ENCODE measurements at regions not wholly inside any gene's neighbourhood (a gene's known extent, or its start where the extent isn't known, plus 50 kb on each side); places are given as distances from the start of the nearest gene placed in this dataset.

DNA sequence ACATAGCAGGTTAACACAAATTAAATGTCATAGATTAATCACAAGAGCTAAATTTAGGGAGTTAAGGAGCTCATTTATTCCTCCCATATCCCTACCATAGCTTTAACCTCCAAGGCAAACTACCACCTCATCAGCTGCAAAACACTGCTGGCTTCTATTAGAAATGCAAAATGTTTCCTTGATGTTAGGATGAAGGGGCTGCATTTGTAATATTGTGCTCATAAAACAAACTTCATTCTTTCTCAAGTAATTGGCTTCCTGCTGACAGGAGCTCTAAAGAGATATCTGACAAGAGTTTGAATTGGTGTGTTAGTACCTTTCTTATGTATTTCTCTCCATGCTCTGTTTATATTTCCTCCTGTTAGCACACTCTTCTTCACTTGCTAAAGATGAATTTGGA lies 152.1 kb downstream of the OLFM4 start:
- no peaks in the 10 kb centered on the region for H3K4me1 ChIP-seq (ENCODE audit: control insufficient read depth in 1 of 2, insufficient read depth in 2 of 2, low read length in 2 of 2)
- H3K4me3 ChIP-seq (ENCODE audit: low read depth in 1 of 2, low read length in 2 of 2): no peak overlapping the region
- no peaks in the 10 kb centered on the region for H3K36me3 ChIP-seq (ENCODE audit: control insufficient read depth in 1 of 2, insufficient read depth in 2 of 2, low read length in 2 of 2)
- H3K9me3 ChIP-seq (ENCODE audit: control insufficient read depth in 1 of 2, low read length in 2 of 2): no peaks in the 10 kb centered on the region
- H3K27ac ChIP-seq (ENCODE audit: low read length): no peak overlapping the region
- H3K27me3 ChIP-seq (ENCODE audit: low read depth, low read length): no peaks in the 10 kb centered on the region

DNA sequence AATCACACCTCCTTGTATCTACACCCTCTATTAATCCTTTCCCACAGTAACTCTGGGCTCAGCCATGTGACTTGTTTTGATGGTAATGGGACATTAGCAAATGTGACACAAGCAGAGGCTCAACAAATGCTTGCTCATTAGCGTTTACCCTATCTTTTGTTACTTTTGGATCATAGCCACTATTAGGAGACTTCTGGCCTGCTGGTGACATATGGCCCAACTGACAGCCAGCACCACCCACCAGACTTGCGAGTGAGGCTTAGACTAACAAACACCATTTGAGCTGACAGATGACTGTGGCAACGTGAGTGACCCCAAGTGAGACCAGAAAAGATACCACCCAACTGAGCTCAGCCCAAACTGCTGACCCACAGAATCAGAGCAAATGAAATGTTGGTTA lies 154.1 kb downstream of the OLFM4 start:
- H3K9me3 ChIP-seq (ENCODE audit: control insufficient read depth in 1 of 2, low read length in 2 of 2): no peaks in the 10 kb centered on the region
- H3K4me1 ChIP-seq (ENCODE audit: control insufficient read depth in 1 of 2, insufficient read depth in 2 of 2, low read length in 2 of 2): no peaks in the 10 kb centered on the region
- no peak overlapping the region for H3K4me3 ChIP-seq (ENCODE audit: low read depth in 1 of 2, low read length in 2 of 2)
- no peak overlapping the region for H3K27ac ChIP-seq (ENCODE audit: low read length)
- H3K36me3 ChIP-seq (ENCODE audit: control insufficient read depth in 1 of 2, insufficient read depth in 2 of 2, low read length in 2 of 2): no peaks in the 10 kb centered on the region
- no peaks in the 10 kb centered on the region for H3K27me3 ChIP-seq (ENCODE audit: low read depth, low read length)

DNA sequence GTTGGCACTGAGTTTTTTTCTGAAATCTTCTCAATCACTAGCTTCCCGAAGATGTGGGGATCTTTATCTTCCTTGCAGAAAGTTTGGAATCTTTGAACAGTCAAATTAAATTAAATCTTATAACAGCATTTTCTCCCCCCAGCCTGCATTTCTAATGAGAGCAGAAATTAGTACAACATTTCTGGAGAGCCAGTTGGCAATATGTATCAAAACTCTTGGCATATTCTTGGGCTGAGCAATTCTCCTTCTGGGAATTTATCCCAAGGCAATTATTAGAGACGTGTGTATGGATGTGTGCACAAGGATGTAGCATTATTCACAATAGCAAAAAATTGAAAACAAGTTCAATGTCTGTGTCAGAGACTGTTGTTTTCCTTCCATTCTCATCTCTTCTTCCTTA lies 159.5 kb downstream of the OLFM4 start:
- no peaks in the 10 kb centered on the region for H3K36me3 ChIP-seq (ENCODE audit: control insufficient read depth in 1 of 2, insufficient read depth in 2 of 2, low read length in 2 of 2)
- no peak overlapping the region for H3K27ac ChIP-seq (ENCODE audit: low read length)
- H3K9me3 ChIP-seq (ENCODE audit: control insufficient read depth in 1 of 2, low read length in 2 of 2): no peaks in the 10 kb centered on the region
- H3K4me3 ChIP-seq (ENCODE audit: low read depth in 1 of 2, low read length in 2 of 2): no peak overlapping the region
- no peaks in the 10 kb centered on the region for H3K4me1 ChIP-seq (ENCODE audit: control insufficient read depth in 1 of 2, insufficient read depth in 2 of 2, low read length in 2 of 2)
- no peaks in the 10 kb centered on the region for H3K27me3 ChIP-seq (ENCODE audit: low read depth, low read length)

DNA sequence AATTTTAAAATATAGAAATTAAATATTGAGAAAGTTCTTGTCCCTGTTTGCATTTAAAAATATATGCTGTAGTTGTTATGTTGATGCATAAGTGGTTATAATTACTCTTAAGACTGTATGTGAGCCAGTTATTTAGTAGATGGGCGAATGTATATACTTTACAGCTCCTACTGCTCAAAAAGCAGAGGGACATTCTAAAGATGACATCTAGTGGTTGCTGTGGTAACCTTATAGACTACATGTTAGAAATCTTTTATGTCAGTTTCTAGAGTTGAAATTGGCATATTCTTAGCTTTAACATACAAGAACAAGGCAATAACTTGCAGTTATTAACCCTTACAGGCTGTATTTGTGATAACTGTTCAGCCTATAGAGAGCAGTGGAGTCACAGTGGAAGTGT lies 160.5 kb downstream of the OLFM4 start:
- Histone ChIP-seq H3K9me3 (ENCODE audit: control insufficient read depth in 1 of 2, low read length in 2 of 2) (no peaks in the 10 kb centered on the region), H3K27ac (ENCODE audit: low read length) (no peak overlapping the region), H3K36me3 (ENCODE audit: control insufficient read depth in 1 of 2, insufficient read depth in 2 of 2, low read length in 2 of 2) (no peaks in the 10 kb centered on the region), H3K4me3 (ENCODE audit: low read depth in 1 of 2, low read length in 2 of 2) (no peak overlapping the region), H3K27me3 (ENCODE audit: low read depth, low read length) (no peaks in the 10 kb centered on the region), H3K4me1 (ENCODE audit: control insufficient read depth in 1 of 2, insufficient read depth in 2 of 2, low read length in 2 of 2) (no peaks in the 10 kb centered on the region)

DNA sequence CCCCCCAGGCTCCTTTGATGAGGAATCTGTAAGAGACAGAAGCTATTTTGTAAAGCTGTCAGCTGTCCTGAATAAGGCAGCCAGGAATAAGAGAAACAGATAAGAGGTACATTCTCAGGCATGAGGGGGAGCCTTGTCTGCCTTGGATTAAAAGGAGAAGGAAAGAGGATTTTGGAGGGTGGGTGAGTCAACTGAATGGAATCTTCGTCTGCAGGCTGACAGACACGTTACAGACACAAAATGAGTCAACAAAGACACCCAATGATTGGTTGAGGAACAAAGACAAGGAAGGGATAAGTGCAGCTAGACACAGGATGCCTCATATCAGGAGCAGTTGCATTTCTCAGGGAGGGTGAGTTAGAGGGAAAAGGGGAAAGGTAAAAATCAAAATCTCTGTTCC lies 162.5 kb downstream of the OLFM4 start:
- H3K36me3 ChIP-seq (ENCODE audit: control insufficient read depth in 1 of 2, insufficient read depth in 2 of 2, low read length in 2 of 2): no peaks in the 10 kb centered on the region
- H3K27me3 ChIP-seq (ENCODE audit: low read depth, low read length): no peaks in the 10 kb centered on the region
- no peak overlapping the region for H3K27ac ChIP-seq (ENCODE audit: low read length)
- H3K9me3 ChIP-seq (ENCODE audit: control insufficient read depth in 1 of 2, low read length in 2 of 2): no peaks in the 10 kb centered on the region
- no peak overlapping the region for H3K4me3 ChIP-seq (ENCODE audit: low read depth in 1 of 2, low read length in 2 of 2)
- H3K4me1 ChIP-seq (ENCODE audit: control insufficient read depth in 1 of 2, insufficient read depth in 2 of 2, low read length in 2 of 2): no peaks in the 10 kb centered on the region

DNA sequence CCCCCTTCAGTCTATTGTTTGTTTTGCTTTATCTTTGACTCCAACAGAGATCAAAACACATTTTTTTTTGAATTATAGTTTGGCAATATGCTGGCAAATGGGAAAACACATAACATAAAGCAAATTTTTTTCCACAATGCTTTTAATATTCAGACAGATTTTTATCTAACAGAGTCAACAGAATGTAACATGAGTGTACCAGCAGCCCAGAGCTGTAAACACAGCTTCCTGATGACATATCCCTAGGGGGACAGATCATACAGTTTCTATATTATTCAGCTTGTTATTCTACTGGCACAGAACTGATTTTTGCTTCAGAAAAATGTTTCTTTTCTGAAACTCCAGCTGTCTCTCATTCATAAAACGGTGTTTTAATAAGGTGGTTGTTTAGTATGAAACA lies 168.8 kb downstream of the OLFM4 start:
- Histone ChIP-seq H3K36me3 (ENCODE audit: control insufficient read depth in 1 of 2, insufficient read depth in 2 of 2, low read length in 2 of 2) (no peaks in the 10 kb centered on the region), H3K4me1 (ENCODE audit: control insufficient read depth in 1 of 2, insufficient read depth in 2 of 2, low read length in 2 of 2) (no peaks in the 10 kb centered on the region), H3K4me3 (ENCODE audit: low read depth in 1 of 2, low read length in 2 of 2) (no peak overlapping the region), H3K27ac (ENCODE audit: low read length) (no peak overlapping the region), H3K9me3 (ENCODE audit: control insufficient read depth in 1 of 2, low read length in 2 of 2) (no peaks in the 10 kb centered on the region), H3K27me3 (ENCODE audit: low read depth, low read length) (peaks cover 12% of the 10 kb centered on the region)

DNA sequence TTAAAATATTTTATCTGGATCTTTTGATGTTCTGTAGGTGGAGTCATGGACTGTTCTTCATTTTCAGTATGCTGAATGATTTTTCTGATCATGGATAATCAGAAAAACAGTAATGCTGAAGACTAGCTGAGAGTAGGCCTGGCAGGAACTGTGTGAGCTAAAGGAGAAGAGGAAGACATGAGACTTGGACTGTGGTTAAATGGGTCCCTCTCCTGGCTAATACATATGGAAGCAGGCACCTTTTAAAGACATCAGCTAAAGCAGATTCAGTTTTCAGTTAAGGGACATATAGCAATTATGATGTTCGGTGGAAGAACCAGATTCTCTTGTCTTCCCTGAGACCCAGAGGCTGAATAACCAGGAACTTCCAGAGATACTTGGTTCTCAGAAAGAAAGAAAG lies 169.4 kb downstream of the OLFM4 start:
- Histone ChIP-seq H3K27me3 (ENCODE audit: low read depth, low read length) (peaks cover 12% of the 10 kb centered on the region), H3K4me3 (ENCODE audit: low read depth in 1 of 2, low read length in 2 of 2) (no peak overlapping the region), H3K27ac (ENCODE audit: low read length) (no peak overlapping the region), H3K36me3 (ENCODE audit: control insufficient read depth in 1 of 2, insufficient read depth in 2 of 2, low read length in 2 of 2) (no peaks in the 10 kb centered on the region), H3K4me1 (ENCODE audit: control insufficient read depth in 1 of 2, insufficient read depth in 2 of 2, low read length in 2 of 2) (no peaks in the 10 kb centered on the region), H3K9me3 (ENCODE audit: control insufficient read depth in 1 of 2, low read length in 2 of 2) (no peaks in the 10 kb centered on the region)

DNA sequence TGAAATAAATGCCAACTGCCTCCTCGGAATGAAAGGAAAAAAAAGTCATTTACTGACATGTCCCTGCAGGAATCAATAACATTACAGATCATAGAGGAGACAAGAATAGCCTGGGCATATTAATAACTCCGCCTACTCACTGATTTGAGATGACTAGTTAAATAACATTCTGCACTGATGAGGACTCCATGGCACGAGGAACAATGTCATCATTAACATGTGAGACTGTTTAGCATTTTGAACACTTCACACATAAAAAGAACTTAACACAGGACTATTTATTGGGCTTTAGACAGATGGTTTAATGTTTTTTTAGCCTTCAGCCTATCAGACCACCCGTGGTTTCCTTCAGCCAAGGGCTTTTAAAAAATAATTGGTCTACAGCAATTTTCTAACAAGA lies 170.1 kb downstream of the OLFM4 start:
- Histone ChIP-seq H3K4me3 (ENCODE audit: low read depth in 1 of 2, low read length in 2 of 2) (no peak overlapping the region), H3K27ac (ENCODE audit: low read length) (no peak overlapping the region), H3K4me1 (ENCODE audit: control insufficient read depth in 1 of 2, insufficient read depth in 2 of 2, low read length in 2 of 2) (no peaks in the 10 kb centered on the region), H3K36me3 (ENCODE audit: control insufficient read depth in 1 of 2, insufficient read depth in 2 of 2, low read length in 2 of 2) (no peaks in the 10 kb centered on the region), H3K27me3 (ENCODE audit: low read depth, low read length) (peaks cover 12% of the 10 kb centered on the region), H3K9me3 (ENCODE audit: control insufficient read depth in 1 of 2, low read length in 2 of 2) (no peaks in the 10 kb centered on the region)

DNA sequence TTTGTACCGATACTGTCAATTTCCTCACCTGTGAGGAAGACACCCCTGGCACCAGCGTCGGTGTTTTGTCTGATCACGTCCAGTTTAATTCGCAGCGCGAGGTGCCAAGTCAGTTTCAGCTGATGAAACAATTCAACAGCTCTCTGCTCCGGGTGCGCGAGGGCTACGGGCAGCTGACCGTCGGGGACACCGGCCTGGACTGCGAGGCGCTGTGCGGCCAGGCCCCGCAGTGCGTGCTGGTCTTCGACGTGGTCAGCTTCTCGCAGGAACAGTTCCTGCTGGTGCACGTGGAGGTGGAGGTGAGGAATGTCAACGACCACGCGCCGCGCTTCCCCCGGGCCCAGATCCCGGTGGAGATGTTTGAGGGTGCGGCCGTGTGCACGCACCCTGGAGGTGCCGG lies 171.5 kb downstream of the OLFM4 start:
- no peaks in the 10 kb centered on the region for H3K36me3 ChIP-seq (ENCODE audit: control insufficient read depth in 1 of 2, insufficient read depth in 2 of 2, low read length in 2 of 2)
- no peaks in the 10 kb centered on the region for H3K9me3 ChIP-seq (ENCODE audit: control insufficient read depth in 1 of 2, low read length in 2 of 2)
- no peaks in the 10 kb centered on the region for H3K4me1 ChIP-seq (ENCODE audit: control insufficient read depth in 1 of 2, insufficient read depth in 2 of 2, low read length in 2 of 2)
- peaks cover 12% of the 10 kb centered on the region for H3K27me3 ChIP-seq (ENCODE audit: low read depth, low read length)
- no peak overlapping the region for H3K27ac ChIP-seq (ENCODE audit: low read length)
- H3K4me3 ChIP-seq (ENCODE audit: low read depth in 1 of 2, low read length in 2 of 2): no peak overlapping the region

DNA sequence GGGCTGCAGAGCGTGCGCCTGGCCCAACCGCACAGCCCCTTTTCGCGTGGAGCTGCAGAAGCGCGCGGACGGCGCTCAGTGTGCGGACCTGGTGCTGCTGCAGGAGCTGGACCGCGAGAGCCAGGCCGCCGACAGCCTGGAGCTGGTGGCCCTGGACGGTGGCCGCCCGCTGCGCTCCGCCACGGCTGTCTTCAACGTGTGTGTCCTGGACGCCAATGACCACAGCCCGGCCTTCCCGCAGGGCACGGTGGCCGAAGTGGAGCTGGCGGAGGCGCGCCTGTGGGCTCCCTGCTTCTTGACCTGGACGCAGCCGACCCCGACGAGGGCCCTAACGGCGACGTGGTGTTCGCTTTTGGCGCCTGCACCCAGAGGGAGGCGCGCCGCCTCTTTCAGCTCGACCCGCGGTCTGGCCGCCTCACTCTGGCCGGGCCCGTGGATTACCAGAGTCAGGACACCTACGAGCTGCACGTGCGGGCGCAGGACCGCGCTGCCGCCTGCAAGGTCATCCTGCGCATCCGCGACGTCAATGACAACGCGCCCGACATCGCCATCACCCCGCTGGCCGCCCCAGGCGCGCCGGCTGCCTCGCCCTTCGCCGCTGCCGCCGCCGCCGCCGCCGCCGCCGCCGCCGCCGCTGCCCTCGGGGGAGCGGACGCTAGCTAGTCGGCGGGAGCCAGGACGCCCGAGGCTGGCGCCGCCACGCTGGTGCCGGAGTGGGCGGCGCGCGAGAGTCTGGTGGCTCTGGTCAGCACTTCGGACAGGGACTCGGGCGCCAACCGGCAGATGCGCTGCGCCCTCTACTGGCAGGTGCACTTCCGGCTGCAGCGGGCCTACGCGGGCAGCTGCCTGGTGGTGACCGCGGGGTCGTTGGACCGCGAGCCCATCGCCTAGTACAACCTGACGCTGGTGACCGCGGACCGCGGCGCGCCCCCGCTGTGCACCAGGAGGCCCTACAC lies 172.2 kb downstream of the OLFM4 start:
- Histone ChIP-seq H3K9me3 (ENCODE audit: control insufficient read depth in 1 of 2, low read length in 2 of 2) (no peaks in the 10 kb centered on the region), H3K4me1 (ENCODE audit: control insufficient read depth in 1 of 2, insufficient read depth in 2 of 2, low read length in 2 of 2) (no peaks in the 10 kb centered on the region), H3K4me3 (ENCODE audit: low read depth in 1 of 2, low read length in 2 of 2) (no peak overlapping the region), H3K27me3 (ENCODE audit: low read depth, low read length) (peaks cover 12% of the 10 kb centered on the region), H3K27ac (ENCODE audit: low read length) (no peak overlapping the region), H3K36me3 (ENCODE audit: control insufficient read depth in 1 of 2, insufficient read depth in 2 of 2, low read length in 2 of 2) (no peaks in the 10 kb centered on the region)

DNA sequence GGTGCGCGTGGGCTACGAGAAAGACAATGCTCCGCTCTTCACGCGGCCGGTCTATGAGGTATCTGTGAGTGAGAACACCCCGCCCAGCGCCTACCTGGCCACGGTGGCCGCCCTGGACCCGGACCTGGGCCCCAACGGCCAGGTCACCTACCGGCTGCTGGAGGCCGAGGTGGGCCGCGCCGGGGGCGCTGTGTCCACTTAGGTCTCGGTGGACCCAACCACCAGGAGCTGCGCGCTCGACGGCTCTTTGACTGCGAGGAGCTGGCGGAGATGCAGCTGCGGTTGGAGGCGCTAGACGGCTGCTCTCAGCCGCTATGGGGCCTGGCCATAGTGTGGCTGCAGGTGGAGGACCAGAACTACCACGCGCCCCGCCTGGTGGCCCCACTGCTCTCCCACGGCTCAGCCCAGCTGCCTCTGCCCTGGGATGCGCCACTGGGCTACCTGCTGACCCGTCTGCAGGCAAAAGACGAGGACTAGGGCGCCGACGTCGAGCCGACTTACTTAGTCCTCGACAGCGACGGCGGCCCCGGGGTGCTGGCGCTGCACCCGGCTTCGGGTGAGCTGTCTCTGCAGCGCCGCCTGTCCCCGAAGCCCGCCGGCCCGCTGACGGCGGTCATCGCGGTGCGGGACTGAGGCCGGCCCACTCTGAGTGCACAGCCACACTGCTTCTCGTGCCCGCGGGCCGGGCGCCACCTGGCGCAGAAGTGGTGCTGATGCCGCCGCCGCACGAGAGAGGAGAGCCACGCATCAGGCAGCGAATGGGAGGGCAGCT lies 173.0 kb downstream of the OLFM4 start:
- H3K27ac ChIP-seq (ENCODE audit: low read length): no peak overlapping the region
- H3K36me3 ChIP-seq (ENCODE audit: control insufficient read depth in 1 of 2, insufficient read depth in 2 of 2, low read length in 2 of 2): no peaks in the 10 kb centered on the region
- no peaks in the 10 kb centered on the region for H3K4me1 ChIP-seq (ENCODE audit: control insufficient read depth in 1 of 2, insufficient read depth in 2 of 2, low read length in 2 of 2)
- no peak overlapping the region for H3K4me3 ChIP-seq (ENCODE audit: low read depth in 1 of 2, low read length in 2 of 2)
- no peaks in the 10 kb centered on the region for H3K9me3 ChIP-seq (ENCODE audit: control insufficient read depth in 1 of 2, low read length in 2 of 2)
- peaks cover 12% of the 10 kb centered on the region for H3K27me3 ChIP-seq (ENCODE audit: low read depth, low read length)
